ENCODE measurements at regions not wholly inside any gene's neighbourhood (a gene's known extent, or its start where the extent isn't known, plus 50 kb on each side); places are given as distances from the start of the nearest gene placed in this dataset.

DNA sequence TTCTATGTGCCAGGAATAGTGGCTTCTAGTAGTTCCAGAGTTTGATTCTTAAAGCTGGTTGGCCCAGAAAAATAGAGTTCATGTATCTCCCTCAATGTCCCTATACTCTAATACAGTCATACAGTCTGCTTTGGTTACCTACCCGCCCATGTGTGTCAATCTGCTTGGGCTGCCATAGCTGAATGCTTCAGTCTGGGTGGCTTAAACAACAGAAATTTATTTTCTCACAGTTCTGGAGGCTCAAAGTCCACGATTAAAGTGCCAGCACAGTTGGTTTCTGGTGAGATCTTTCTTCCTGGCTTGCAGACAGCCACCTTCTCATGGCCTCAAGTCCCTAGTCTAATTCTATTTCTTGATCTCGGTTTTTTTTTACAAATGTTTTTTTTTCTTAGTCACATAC is 1739.0 kb downstream of the MAT2B start:
- DNase-seq = no peak

DNA sequence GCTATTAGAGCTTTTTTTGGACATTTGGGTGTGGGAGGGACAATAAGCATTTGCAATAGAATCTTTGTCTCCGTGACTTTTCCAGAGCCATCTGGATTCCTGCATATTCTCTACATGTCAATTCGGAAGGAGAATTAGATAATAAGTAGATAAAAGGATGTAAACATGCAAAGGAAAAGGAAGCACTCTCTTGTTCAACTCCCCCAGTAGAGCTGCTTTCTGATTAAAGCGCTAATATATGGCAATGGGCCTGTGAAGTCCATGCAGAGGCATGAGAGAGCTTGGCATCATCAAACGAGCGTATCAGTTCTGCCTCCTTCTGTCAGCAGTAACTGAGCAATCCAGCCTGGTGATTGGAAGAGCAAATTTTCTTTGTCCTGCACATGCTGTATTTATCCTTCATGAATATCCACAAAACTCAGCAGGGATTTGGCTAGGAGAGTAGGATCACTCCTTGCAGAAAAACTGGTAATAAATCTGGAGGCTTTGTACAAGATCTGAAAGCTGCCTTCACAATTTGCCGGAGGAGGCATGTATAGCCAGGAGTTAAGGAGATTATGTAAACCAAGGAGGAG is 1752.9 kb downstream of the MAT2B start:
- DNase-seq = no peak

- DNase-seq = no peak
Observed at GRCh38 chr5:165260426-165260825, 1755.0 kb downstream of the MAT2B start.

DNA sequence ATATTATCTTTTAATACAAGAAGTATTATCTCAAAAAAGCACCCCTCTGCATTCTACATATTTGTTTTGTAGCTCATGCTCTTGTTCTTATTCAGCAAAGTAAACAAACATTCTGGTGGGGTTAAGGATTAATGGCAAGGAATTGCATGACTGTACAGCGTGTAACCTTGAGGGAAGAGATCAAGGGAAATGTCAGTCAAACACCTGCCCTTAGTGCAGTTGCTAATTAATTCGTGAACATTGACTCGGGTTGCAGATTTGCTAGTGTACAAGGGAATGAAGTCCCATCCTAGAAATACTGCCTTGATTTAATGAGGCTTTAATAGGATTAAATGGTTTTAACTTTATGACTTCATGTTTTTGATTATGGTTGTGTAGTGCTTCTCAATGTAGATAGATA is 1758.1 kb downstream of the MAT2B start:
- DNase-seq = no peak

DNA sequence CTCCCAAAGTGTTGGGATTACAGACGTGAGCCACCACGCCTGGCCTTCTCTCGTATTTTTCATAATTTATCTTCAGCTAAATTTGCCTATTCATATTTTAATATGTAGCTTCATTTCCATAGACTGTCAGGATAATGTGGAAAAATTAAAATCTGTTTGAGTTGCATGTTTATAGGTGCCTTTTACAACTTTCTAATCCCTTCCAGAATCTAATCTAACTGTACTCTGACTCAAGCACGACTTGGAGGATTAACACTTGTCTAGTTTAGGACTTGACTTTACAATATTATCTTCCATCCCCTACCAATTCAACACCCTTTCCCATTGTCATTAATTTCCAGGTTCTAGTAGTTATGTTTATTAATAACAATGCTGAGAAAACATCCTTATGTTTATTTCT is 1761.5 kb downstream of the MAT2B start:
- DNase-seq = no peak

- no peak for DNase-seq
Observed at GRCh38 chr5:165272436-165272835, 1767.0 kb downstream of the MAT2B start.

- no peak for DNase-seq
Observed at GRCh38 chr5:165277661-165278060, 1772.2 kb downstream of the MAT2B start.

GRCh38 chr5:165282491-165282890 is 1777.1 kb downstream of the MAT2B start:
- no peak for DNase-seq

GRCh38 chr5:165286692-165287091 is 1781.3 kb downstream of the MAT2B start:
- no peak for DNase-seq

DNA sequence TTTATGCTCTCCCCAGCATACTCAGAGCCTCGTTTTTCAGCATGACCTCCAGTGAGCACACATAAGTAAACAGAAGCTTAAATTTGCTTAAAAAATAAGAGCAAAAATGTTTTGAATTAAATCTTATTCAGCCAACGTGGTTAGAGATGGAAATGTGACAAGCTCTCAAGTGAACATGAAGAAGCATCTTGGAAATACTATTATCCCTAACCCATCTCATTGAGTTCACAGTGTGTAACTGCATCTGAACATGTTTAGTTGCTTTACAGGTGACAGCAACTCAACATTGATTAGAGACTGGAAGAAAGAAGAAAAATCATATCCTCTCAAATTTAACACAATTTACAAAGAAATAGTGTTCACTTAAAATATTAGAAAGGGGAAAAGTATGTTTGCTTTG is 1785.1 kb downstream of the MAT2B start:
- no peak for DNase-seq

GRCh38 chr5:165296401-165297130 is 1791.1 kb downstream of the MAT2B start:
- DNase-seq = no peak

- no peak for DNase-seq
Observed at GRCh38 chr5:165304193-165304827, 1798.9 kb downstream of the MAT2B start.

- no peak for DNase-seq
Observed at GRCh38 chr5:165305596-165305995, 1800.2 kb downstream of the MAT2B start.

GRCh38 chr5:165309446-165309845 is 1804.0 kb downstream of the MAT2B start:
- no peak for DNase-seq

GRCh38 chr5:165310031-165310430 is 1804.6 kb downstream of the MAT2B start:
- no peak for DNase-seq

DNA sequence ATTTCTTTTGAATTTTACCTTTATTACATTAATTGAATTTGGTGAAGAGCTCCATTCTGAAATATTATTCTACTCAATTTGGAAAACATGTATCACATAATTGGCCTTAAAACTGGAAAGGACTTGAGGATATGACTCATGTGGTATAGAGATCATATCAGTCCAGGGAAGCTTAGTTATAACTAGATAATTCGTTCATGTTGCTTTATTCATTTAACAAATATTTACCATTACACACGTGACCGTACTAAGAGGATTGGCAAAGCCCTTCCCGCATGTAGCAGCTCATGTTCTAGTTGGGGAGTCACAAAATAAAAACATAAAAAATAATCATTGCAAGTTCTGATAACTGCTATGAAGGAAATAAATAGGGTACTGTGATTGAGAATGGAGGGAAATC is 1816.5 kb downstream of the MAT2B start:
- DNase-seq = no peak

DNA sequence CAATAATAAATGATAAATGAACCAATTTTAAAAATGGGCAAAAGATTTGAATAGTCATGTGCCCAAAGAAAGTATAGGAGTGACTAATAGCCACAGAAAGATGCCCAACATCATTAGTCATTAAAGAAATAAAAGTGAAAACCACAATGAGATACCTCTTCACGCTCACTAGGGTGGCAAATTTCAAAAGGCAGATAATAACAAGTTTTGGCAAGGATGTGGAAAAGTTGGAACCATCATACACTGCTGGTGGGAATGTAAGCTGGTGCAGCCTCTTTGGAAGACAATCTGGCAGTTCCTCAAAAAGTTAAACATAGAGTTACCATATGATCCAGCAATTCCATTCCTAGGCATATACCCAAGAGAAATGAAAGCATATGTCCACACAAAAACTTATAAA is 1819.8 kb downstream of the MAT2B start:
- no peak for DNase-seq

- DNase-seq = no peak
Observed at GRCh38 chr5:165327631-165328030, 1822.2 kb downstream of the MAT2B start.

GRCh38 chr5:165328846-165329245 is 1823.4 kb downstream of the MAT2B start:
- DNase-seq = no peak

GRCh38 chr5:165333623-165334022 is 1828.2 kb downstream of the MAT2B start:
- DNase-seq = no peak

DNA sequence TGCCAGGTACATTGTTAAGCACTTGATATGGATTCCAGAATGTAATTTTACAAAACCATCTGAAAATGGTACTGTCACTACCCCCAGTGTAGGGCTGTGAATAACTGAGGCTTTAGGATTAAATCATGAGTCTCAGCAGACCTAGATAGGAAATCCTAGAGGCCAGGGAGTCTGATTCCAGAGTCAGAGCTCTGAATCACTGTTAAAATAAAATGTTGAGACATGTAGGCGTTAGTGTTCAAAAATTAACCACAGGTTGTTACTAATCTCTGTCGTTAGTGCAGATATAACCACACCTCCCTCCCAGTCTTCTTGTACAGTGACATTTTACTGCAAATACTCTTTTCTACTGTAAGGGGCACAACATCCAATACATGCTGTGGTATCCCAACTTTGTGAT is 1828.8 kb downstream of the MAT2B start:
- no peak for DNase-seq

- no peak for DNase-seq
Observed at GRCh38 chr5:165349735-165350134, 1844.3 kb downstream of the MAT2B start.

- DNase-seq = no peak
Observed at GRCh38 chr5:165351342-165351741, 1845.9 kb downstream of the MAT2B start.

- no peak for DNase-seq
Observed at GRCh38 chr5:165360366-165360765, 1854.9 kb downstream of the MAT2B start.

Data from activated CD4-positive, alpha-beta T cell treated with anti-CD3 and anti-CD28 coated beads for 1 hour (primary cell).